HG03432 (cell line): ENCODE measurements at regions not wholly inside any gene's neighbourhood (a gene's known extent, or its start where the extent isn't known, plus 50 kb on each side); places are given as distances from the start of the nearest gene placed in this dataset.

Experiments used
- ATAC-seq: cut with Tn5 transposase; IDR thresholded peaks from one replicate; pipeline ENCODE4 v1.9.1; 2021; ENCODE audit warnings: mild to moderate bottlenecking, moderate library complexity; ENCODE audit not compliant: unreplicated experiment

- ATAC-seq: peak; percentile 90
Measured at GRCh38 chr18:56235481-56236013, 402.8 kb downstream of the TXNL1 start.

- ATAC-seq: peak; percentile 56
Measured at GRCh38 chr18:56235071-56235470, 403.3 kb downstream of the TXNL1 start.

GRCh38 chr18:56233595-56233994, 404.8 kb downstream of the TXNL1 start:
- no peak for ATAC-seq

- no peak for ATAC-seq
Measured at GRCh38 chr18:56226025-56226424, 412.4 kb downstream of the TXNL1 start.

- no peak for ATAC-seq
Measured at GRCh38 chr18:56224669-56225561, 413.5 kb downstream of the TXNL1 start.

GRCh38 chr18:56221195-56222065, 417.0 kb downstream of the TXNL1 start:
- ATAC-seq: no peak

- no peak for ATAC-seq
Measured at GRCh38 chr18:56217406-56217805, 421.0 kb downstream of the TXNL1 start.

- ATAC-seq: no peak
Measured at GRCh38 chr18:56214706-56215105, 423.7 kb downstream of the TXNL1 start.

GRCh38 chr18:56210520-56210919, 427.9 kb downstream of the TXNL1 start:
- no peak for ATAC-seq

- ATAC-seq: no peak
Measured at GRCh38 chr18:56207989-56208388, 430.4 kb downstream of the TXNL1 start.

DNA sequence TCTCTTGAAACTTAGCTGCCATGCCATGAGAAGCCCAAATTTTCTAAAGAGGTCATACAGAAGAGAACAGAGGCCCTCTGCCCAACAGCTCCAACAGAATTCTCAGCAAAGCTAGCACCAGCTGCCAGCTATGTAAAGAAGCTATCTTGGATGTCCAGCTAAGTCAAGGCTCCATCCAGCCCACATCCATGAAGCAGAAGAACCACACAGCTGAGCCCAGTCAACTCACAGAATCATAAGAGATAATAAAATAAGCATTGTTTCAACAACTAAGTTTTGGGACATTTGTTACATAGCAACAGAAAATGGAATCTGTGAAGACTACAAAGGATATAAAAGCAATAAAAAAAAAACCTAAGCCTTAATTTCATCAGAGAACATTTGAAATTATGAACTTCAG, 434.3 kb downstream of the TXNL1 start:
- no peak for ATAC-seq

- ATAC-seq: no peak
Measured at GRCh38 chr18:56202678-56203077, 435.7 kb downstream of the TXNL1 start.

- no peak for ATAC-seq
Measured at GRCh38 chr18:56200381-56200911, 437.9 kb downstream of the TXNL1 start.

DNA sequence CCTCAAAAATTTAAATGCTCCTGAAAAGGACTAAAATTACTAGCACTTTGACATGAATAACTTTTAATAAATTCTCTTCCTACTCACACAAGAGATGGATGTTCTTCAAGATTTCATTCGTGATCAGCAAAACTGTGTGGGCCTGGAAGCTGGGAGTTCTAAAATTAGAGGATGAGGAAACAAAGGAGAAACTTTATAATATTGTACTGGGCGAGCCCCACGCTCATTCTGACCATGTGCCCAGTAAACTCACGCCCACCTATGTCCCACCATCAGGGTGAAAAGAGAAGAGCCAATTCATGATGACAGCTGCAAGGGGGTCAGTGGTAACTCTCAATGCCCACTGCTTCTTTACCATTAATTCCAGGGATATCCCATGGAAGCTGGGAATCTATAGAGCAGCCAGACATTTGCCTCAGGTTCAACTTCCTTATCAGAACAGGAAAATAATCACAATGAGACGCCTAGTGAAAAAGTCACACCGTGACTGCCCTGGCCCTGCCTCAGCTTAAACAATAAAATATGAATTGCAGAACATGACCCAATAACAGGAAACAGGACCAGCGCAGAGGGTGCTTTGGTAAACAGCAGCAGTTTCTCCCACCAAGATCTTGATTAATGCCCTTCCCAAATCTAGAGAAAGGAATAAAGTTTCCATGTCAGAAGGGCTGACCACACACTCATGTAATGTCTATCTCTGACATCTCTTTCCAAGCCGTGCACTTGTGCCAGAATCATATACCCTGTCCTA, 438.6 kb downstream of the TXNL1 start:
- ATAC-seq: no peak

DNA sequence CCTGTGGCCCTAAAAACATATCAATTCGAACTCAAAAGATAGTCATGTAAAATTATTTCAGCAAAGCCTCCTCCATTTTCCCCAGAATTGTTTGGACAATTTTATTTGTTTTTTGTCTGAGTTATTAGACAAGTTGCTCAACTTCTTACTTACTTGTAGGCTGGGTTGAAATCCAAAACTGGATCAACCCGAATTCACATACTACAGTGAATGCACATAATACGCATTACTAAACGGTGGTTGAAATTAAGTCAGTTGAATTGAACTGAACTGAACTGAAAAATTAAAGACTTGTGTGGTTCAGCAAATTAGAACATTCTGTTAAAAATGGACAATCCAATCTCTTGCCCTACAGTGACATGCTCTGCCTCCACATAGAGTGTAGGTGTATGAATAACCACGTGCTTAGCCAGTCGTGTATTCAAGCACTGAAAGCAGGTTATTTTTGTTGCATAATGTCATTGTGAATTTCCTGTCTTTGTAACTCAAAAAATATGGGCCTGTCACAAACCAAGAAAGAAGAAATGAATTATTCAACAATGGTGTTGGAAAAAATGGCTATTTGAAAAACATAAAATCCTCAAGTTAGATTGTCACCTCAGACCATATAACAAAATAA, 441.0 kb downstream of the TXNL1 start:
- ATAC-seq: peak; percentile 55

- no peak for ATAC-seq
Measured at GRCh38 chr18:56196495-56197225, 441.7 kb downstream of the TXNL1 start.

DNA sequence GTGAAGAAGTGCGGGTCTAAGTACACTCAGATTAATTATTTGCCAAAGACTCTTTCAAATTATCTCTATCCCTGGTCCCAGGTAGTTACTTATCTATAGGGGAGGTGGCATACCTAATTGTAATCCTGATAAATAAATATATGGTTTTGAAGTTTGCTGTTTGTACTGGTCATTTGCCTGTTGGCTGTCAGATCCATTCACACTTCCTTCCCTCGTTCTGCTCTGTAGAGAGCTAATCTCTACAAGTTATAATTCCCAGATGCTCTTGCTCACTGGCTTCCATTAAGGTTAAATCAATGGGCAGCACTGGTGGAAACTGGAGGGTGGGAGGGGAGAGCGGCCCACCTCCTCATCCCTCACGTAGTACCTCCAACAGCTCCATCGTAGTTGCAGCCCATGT, 447.1 kb downstream of the TXNL1 start:
- no peak for ATAC-seq

DNA sequence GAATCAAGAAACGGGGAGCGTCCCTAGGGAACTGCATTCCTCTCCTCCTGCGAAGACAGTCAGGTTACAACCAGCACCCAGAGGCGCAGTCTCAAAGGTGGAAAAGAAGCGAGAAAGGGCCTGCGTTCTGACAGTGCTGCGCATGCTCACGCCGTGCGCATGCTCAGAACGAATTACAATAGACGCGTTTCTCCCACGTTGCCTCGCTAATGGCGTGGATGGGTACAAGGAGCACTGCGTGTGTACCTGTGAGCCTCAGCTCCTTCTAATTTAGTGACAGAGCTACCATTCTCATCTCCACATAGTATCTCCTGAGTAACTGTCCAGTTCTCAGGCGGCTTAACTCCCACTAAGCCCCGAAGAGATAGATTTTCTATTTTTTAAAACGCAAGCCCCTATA, 448.8 kb downstream of the TXNL1 start:
- ATAC-seq: no peak

DNA sequence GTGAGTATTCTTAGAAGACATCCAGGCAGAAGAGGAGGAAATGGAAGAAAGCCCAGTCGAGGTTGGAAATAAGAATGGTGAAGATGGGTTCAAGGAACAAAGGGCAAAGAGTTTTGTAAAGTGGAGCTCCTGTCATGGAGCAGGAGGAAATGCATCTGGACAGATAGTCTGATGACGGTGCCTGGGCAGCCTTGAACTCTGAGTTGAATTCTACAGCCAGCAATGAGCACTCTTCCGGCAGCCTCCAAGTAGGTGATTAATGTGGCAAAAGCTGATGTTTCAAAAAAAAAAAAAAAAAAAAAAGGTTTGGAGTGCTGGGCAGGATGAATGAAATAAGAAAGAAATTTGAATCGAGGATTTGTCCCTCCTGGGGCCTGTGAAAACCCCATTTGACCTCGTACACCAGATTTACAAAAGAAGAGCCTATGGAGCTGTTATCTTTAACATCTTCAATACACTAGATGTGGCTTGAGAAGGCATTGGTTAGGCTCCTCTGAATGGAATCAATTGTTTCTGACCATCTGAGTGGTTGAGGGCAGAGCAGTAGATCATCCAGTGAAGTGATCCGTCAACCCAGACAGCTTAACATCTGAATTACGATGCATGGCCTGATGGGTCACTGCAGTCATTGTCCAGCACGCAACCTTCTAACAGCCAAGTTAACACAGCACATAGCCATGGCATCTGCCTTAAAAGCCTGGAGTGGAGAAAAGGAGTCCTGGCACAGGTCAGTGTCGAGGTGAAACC, 449.7 kb downstream of the TXNL1 start:
- no peak for ATAC-seq
